ENCODE measurements at regions not wholly inside any gene's neighbourhood (a gene's known extent, or its start where the extent isn't known, plus 50 kb on each side); places are given as distances from the start of the nearest gene placed in this dataset.

DNA sequence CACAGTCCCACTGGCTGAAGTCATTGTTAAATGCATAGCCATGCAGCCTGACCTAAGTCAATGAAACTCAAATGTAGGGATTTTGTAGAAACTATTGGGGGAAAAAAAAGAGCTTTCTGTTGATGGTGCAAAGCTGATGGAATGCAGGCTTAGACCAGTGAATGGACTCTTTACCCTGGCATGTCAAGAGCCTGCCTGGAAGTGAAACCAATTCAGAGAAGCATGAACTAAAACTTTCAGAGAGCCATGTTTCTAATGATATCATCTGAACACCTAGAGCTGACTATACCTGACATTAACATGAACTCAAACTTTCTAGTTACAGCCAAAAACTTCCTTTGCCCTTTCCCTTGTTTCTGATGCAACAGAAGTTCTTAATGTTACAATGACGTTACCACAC, 89.0 kb downstream of the APIP start:
- Histone ChIP-seq H3K79me1 (ENCODE audit: low read depth, low read length) (no peaks in the 10 kb centered on the region), H3K9me3 (ENCODE audit: insufficient read depth in 2 of 2, low read depth in 1 of 2, low read length in 1 of 2) (no peaks in the 10 kb centered on the region), H3K23me2 (ENCODE audit: low read depth, low read length) (no peaks in the 10 kb centered on the region), H4K20me1 (replicated peaks in 1 of 2; ENCODE audit: control insufficient read depth in 1 of 2, insufficient read depth in 2 of 2, low read length in 2 of 2) (no peaks in the 10 kb centered on the region), H3K56ac (replicated peaks; ENCODE audit: insufficient read length, low read depth, low read length) (no peak overlapping the region), H2BK20ac (ENCODE audit: low read length) (no peak overlapping the region), H3K27ac (ENCODE audit: low read depth, low read length) (no peak overlapping the region), H2AFZ (ENCODE audit: low read length) (no peak overlapping the region), H3K4me2 (ENCODE audit: insufficient read depth in 1 of 2, low read depth in 2 of 2, low read length in 2 of 2) (no peak overlapping the region), H2AK5ac (ENCODE audit: low read depth, low read length) (no peak overlapping the region), H3K18ac (ENCODE audit: extremely low read depth, low read length) (no peak overlapping the region), H4K8ac (ENCODE audit: extremely low read depth, insufficient read depth, low read length) (no peak overlapping the region), H3K79me2 (ENCODE audit: control insufficient read depth in 1 of 2, insufficient read depth in 2 of 2, low read length in 2 of 2) (no peaks in the 10 kb centered on the region), H3K4ac (replicated peaks; ENCODE audit: insufficient read length, low read depth, low read length) (no peak overlapping the region), H4K91ac (replicated peaks; ENCODE audit: insufficient read length, low read length) (no peak overlapping the region), H2BK12ac (ENCODE audit: low read depth, low read length) (no peak overlapping the region), H4K5ac (ENCODE audit: insufficient read length, low read depth, low read length) (no peak overlapping the region), H2BK120ac (replicated peaks; ENCODE audit: low read depth, low read length) (no peak overlapping the region), H3K4me1 (replicated peaks in 1 of 4; ENCODE audit: control insufficient read depth in 3 of 4, insufficient read depth in 4 of 4, low read length in 3 of 4) (peaks cover 0 to 4% (median 0%) of the 10 kb centered on the region in 4 experiments; a peak in 3 of 7 replicates), H3K36me3 (ENCODE audit: control insufficient read depth in 2 of 4, insufficient read depth in 4 of 4, low read length in 3 of 4) (no peaks in the 10 kb centered on the region), H2BK5ac (ENCODE audit: low read depth, low read length) (no peak overlapping the region), H3K14ac (ENCODE audit: insufficient read length) (no peak overlapping the region), H3K4me3 (ENCODE audit: extremely low read depth in 1 of 4, insufficient read depth in 2 of 4, low read depth in 3 of 4, low read length in 4 of 4) (no peak overlapping the region), H2BK15ac (ENCODE audit: low read length) (no peak overlapping the region), H3K9ac (replicated peaks in 1 of 4; ENCODE audit: extremely low read depth in 1 of 4, low read depth in 3 of 4, low read length in 3 of 4) (no peak overlapping the region), H3K23ac (ENCODE audit: insufficient read length) (no peak overlapping the region), H3K27me3 (replicated peaks in 1 of 4; ENCODE audit: control insufficient read depth in 3 of 4, extremely low read depth in 1 of 4, insufficient read depth in 3 of 4, low read length in 3 of 4) (no peaks in the 10 kb centered on the region)
- WGBS, 2 experiments (ENCODE audit: extremely low coverage in 1 of 2, insufficient coverage in 1 of 2, insufficient read length in 1 of 2, insufficient replicate concordance in 2 of 2, low coverage in 1 of 2, low lambda C conversion rate in 2 of 2, missing lambda C conversion rate in 1 of 2), result 85% methylated on average over 1 of the region's 1 CpG; no CpG with 5 or more reads in 1 of the 2 experiments
- DNase-seq (ENCODE audit: low read depth in 1 of 2, low spot score in 2 of 2) (no peak), FAIRE-seq (no peak)
- CTCF ChIA-PET (ENCODE audit: partially characterized antibody), result interaction anchor here (1.0 kb wide), 1 partner anchor 13 kb away, joined by 3 read pairs; no protein-coding TSS in a partner anchor
- POLR2A ChIA-PET (ENCODE audit: partially characterized antibody), result no interaction called here
- no peak for TF ChIP-seq CBX5 (IDR thresholded peaks at IDR 0.05; ENCODE audit: low read depth, low read length)

All from H1 (cell line).